GM19467 (cell line): ENCODE measurements at regions not wholly inside any gene's neighbourhood (a gene's known extent, or its start where the extent isn't known, plus 50 kb on each side); places are given as distances from the start of the nearest gene placed in this dataset.

Source experiments
- ATAC-seq: cut with Tn5 transposase; IDR thresholded peaks from one replicate; pipeline ENCODE4 v1.9.1; 2021; ENCODE audit warnings: mild to moderate bottlenecking, moderate library complexity; ENCODE audit not compliant: unreplicated experiment

DNA sequence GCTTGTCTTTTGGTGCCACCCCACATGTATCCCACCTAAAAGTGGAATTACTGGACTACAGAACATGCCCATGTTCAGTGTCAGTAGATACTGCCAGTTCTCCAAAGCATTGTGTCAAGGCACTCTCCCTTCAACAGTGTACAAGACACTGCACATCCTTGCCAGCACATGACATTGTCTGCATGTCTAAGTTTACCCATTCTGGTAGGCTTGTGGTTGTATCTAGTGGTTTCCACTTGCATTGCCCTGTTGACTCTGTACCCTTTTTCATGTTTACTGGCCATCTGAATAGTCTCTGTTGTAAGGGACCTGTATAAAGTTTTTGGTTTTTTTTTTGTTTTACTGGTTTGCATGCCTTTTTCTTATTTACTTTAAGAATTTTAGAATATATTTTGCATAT is 222.4 kb upstream of the CNR1 start:
- ATAC-seq: no peak

DNA sequence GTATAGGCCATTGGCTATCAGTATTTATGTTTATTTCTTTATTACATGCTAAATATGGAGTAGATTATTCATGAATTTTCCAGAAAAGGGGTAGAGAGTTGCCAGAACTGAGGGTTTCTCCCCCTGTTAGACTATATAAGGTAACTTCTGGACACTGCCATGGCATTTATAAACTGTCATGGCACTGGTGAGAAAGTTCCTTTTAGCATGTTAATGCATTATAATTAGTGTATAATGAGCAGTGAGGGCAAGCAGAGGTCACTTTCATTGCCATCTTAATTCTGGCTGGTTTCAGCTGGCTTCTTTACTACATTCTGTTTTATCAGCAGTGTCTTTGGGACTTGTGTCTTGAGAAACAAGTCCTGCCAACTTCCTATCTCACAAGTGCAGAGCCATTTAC is 220.0 kb upstream of the CNR1 start:
- ATAC-seq: no peak

DNA sequence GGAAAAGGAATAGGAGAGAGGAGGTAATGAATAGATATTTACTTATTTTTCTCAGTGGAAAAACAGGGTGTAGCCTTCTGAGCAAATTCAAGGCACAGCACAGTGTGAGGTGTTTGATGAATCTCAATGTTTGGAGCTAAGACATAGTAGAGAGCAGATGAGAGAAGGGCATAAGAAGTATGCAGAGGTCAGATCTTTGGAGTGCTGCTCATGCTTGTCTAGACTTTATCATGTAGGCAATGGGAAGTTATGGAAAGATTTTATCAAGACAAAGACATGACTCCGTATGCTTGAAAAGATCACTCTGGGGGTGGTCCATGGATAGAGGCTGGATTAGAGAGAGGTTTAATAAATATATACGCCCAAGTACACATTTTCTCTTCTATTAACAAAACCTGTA is 217.0 kb upstream of the CNR1 start:
- no peak for ATAC-seq

DNA sequence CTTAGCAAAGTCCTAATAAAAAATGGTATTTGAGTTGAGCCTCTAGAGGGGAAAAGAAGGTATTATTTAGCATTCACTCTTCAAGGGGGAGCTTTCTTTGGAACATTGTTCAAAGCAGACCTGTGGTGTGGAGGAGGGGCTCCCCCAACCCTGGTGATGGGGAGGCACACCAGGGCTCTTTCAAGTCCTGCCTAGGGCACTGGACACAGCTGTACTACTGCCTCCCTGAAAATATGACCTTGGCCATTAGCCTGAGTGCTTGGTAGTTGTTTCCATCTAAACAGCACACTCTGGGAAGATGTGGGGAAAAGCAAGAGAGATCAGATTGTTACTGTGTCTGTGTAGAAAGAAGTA is 215.1 kb upstream of the CNR1 start:
- no peak for ATAC-seq

DNA sequence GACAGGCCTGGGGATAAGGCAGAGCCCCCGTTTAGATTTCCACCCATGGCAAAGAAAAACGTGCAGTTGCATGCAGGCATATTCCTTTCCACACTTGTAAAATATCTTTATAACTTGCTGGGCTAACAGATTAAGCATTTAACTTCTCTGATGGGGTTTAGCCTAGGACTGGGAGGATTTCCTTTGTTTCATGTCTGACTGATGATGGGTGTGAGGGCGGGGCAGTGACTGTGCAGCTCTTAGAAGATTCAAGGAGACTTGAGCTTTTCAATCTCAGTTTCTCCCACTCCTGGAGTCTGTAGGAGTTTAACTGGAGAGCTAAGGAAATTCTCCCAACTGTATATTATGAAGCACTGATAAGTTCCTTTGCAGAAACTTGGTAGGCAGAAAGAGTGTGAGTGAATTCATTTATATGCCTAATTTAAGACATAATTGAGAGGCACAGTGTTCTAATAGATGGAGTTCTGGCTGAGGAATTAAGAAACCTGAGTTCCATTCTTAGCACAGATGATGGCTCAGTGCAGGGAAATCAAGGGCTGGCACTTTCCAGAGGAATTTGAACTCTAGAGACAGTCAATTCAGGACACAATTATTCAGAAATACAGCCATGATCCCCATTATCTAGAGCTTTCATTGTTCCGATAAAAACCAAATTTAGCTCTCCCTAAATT is 214.6 kb upstream of the CNR1 start:
- no peak for ATAC-seq

DNA sequence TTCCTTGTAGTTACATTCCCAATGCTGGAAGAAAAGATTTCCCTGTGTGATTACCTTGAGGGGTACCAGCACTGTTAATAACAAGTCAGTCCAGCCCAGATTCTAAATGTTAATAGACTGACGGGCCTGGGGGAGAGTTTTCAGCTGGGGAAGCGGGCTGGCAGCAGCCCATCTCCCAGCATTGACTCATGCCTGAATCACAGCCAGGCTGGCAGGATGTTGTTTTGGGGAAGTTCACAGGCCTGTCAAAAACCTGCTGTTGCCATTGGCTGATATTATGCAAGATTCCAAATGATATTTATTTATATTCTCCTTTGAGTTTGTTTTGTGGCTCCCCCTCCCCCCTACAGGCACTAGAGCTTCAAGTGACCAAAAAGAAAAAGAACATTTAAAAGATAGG is 213.9 kb upstream of the CNR1 start:
- no peak for ATAC-seq

DNA sequence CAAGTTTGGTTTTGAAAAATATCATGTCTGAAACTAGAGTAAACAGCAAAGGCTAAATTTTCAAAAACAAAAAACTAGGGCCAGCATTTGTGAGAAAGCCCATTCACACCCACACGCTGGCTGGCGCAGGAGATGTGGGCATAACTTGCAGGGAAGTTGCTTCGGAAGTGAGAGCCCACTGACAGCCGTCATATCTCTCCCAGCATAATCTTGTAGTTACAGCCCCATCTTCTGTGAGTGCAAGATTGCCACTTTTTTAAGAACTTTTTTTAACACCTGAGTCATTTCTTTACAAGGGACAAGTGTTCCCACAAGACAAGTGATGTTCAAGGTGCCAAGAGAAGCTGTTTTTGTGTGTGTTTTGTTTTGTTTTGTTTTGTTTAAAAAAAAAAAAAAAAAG is 212.5 kb upstream of the CNR1 start:
- no peak for ATAC-seq

DNA sequence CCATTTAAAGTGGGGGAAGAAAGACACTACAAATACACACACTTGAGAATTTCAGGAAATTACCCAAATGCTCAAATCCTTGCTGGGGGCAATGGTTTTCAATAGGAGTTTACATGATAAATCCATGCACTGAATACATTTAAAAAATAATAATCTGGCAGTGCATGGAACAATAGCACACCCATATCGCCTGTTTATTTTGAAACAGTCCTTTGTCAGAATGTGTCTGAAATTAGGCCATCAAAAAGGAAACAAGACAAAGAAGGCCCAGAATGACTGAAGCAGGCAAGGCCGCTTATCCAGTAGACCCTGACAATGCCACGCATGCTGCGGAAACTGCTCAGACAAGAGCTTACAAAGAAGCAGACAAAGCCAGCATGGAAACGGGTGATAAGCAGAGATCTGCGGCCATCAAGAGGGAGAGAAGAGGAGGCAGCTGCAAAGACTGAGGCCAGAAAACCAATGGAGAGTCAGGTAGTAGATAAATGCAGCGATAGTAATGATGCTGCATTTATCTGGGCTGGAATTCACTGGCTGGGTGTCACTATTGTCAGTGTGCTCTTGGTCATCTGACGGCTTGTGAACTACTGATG is 211.9 kb upstream of the CNR1 start:
- no peak for ATAC-seq

DNA sequence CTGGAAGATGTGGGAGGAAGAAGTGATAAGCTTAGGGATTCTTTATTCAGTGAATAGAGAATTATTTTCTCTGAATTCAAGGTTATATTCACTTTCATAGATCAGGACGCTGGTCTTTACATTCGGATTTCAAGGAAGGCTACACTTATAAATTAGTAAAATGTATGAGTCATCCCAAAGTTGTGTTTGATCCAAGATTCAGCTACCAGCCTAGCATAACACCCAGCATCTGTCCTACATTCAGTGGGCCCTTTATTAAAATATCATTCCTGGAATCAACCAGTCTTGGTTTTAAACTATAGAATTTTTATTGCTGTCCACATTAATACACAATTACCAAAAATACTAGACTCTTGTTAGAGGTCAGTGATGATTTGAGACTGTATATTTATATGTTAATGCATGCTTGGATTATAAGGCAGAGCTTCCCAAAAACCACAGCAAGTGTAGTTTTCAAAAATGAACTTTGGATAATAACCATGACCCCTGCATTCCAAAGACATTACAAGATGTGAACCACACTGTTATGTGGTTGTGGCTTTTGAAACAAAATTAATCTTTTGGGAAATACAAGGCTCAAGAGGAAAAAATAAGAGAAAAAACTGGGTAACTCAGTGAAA is 210.7 kb upstream of the CNR1 start:
- ATAC-seq: no peak

DNA sequence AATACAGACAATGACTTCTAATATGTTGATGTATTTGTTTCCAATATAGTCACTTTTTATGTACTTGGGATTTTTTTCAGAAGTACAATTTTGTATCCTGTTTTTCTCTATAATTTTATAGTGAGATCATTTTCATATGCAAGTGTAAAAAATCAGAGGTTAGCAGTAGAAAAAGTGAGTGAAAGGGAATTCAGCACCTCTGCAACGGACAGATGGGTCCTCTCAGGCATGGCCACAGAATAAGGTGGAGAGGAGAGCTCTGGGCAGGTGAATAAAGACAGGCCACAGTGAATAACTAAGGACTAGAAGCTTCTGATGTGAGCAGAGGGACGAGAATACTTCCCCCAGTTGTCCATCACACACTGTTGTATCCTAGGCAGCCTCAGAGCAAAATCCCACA is 210.1 kb upstream of the CNR1 start:
- no peak for ATAC-seq

DNA sequence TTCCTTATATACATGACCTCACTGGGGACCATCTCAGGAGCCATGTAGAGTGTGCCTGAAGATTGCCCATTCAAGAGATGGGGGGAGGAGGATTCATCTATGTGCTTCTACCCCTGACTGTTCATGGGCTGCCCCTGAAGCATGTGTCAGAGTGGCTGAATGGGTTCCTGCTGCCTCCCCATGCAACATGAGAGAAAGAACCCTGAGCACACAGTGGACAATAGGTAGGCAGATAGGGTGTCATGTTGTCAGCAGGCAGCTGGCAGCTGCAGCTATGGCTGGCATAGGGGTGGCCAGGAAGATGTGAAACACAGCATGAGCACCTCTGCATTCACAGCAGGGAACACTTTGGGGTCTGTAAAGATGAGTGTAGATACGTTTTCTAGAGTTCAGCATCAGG is 208.4 kb upstream of the CNR1 start:
- ATAC-seq: no peak

DNA sequence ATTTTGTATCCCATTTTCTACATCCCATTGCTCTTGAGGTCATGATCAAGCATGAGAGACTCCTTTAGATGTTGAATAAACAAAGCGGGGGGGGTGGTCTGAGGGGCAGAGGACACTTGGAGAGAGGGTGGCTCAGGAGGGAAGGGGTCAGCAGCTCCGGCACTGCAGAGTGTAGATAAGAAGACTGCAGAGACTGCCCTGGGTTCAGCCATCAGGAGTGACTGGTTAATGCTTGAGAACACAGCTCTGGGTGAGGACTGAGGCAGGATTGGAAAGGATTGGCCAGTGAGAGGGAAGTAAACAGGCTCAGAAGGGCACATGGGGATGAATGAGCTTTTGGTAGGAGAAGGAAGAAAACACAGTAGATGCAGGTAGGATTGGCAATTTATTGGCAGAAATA is 205.3 kb upstream of the CNR1 start:
- ATAC-seq: no peak

DNA sequence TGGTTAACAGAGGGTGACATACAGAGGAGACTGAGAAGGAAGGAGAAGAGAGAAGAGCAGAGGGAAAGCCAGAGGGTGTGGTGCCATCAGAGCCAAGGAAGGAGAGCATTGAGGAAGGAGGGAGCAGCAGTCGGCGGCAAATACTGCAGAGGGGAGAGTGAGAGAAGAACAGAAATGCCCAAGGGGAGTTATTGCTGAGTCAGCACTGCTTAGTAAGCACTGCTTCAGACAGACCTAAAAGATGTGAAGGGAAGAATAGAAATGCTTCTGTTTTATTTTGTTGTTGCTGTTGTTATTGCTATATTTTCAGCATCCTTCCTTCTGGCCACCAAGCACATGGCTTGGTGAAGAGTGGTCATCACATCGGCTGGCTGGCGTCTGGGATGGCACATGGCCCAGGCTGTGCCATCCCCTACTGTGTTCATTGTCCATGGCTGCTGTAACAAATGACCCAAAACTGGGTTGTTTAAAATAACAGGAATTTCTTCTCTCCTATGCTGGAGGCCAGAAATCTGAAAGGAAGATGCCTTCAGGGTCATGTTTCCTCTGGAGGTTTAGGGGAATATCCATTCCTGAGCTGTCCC is 204.1 kb upstream of the CNR1 start:
- ATAC-seq: no peak

DNA sequence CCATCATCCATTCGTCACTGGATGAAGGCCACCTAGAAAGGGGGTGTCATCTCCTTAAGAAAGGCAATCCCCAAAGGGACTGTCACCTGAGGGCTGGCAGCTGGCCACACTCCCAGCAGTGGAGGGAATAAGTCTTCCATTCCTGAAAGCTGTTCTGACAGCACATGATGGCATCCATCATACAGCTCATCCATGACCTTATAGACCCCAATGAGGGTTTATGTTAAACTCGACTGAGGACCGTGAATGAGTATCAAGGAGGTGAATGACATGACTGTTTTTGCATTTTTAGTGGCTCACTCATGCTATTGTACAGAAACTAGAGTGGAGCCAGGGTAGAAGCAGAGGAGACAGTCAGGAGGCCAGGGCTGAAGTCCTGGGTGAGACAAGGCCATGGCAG is 203.1 kb upstream of the CNR1 start:
- no peak for ATAC-seq

DNA sequence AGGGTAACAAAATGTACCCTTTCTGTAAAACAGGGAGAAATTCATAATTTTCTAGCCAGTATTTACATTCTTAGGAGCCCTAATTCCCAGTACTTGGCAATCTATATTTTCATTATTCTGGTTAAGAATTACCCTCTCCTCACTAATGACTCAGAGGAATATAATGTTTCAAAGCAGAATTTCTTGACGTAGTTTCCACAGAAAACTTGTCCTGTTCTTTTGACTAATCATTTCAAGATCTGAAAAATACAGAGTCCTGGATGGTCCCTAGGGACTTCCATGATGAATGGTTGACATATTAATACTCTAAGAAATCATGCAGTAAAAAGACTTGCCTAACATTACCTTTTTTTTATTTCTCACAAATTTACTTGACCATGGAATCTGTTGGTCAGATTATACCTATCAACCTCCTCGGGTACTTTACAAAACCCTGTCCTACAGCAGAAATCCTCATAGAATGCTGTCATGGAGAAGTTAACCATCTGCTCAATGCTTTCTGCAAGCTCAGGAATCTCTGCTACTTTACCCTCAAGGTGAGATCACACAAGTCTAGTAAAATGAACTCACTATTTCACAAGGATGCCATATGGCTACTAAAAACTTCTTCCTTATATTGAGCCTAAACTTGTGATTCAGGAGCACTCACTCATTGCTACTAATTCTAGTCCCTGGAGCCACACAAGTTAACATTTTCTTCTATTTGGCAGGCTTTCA is 202.1 kb upstream of the CNR1 start:
- ATAC-seq: no peak

DNA sequence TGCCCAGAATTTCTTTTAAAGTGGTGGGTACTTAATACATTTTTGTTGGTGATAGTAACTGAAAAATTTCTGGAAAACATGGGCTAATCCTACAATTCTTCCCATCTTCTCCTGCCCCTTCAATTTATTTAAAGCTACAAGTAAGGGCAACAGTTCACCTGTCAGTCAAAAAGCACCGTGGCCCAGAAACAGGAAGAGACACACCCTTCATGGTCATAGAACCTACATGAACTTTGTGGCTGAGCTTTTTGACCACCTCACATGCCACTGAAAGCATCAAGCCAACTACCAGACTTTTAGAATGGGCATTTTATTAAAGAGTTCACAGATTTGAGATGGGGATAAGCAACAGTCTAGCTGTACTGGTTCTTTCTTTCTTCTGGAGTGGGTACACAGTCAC is 201.1 kb upstream of the CNR1 start:
- ATAC-seq: no peak

DNA sequence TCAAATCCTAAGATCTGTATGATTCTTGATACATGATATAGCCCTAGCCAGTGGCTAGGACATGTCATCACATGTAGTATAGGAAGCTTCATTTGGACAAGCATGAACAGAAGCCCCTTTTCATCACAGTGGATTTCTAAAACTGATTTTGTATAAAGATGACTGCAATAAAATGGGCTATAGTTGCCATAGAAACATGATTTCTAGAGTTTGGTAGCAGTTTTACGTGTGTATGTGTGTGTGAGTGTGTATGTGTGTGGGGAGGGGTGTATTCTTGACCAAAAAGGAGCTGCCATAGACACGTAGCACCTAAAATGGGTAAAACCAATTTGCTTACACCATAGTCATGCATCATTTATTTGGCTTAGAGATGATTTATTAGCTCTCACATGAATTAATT is 200.5 kb upstream of the CNR1 start:
- ATAC-seq: no peak

DNA sequence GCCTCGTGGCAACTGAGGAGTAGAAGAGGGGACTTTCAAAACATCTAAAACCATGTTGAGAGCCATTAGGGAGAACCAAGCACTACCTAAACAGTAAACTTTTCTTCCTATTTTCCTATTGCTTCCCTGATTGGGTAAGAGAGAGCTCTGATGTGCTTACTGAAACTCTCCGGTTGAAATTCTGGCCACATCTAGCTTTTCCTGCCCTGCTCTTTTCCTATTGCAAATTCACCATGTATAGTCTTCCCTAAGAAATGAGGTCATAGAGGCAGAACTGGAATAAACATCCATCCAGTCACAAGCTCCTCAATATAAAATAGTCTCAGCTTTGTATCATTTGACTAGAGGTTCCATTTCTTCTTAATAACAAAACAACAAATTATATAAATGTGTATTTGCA is 199.5 kb upstream of the CNR1 start:
- no peak for ATAC-seq

DNA sequence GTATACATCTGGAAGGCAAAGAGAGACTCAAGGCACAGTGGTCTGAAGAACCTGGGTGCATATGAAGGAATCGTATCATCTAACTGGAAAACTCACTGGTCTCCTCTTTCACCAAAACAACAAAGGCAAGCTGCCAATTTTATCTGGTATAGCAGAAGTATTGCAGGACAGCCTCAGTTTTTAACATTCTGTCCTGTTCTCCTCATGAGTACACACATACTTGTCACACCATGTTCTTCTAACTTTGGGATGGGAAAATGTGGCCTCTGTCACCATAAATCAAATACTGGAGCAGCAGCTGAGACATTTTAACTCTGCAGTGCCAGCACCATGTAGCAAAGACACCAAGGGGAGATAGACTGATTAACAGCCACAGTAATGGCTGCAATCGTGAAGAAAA is 199.1 kb upstream of the CNR1 start:
- no peak for ATAC-seq

DNA sequence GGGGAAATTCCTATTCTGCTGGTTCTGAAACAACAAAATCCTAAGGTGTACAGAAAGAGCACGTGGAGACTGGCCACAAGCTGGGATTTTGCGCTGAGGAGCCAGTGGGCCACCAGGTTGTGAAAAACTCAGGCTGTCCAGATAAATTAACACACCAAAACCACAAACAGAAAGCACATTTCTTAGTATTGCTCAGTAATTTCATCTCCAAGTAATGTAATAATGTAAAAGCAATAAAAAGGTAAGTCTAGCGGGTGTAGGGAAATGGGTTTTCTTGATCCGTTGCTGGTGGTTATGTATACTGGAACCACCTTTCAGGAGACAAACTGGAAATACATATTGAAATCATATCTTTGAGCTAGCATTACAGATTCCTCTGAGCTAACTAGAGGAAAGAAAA is 195.6 kb upstream of the CNR1 start:
- no peak for ATAC-seq

DNA sequence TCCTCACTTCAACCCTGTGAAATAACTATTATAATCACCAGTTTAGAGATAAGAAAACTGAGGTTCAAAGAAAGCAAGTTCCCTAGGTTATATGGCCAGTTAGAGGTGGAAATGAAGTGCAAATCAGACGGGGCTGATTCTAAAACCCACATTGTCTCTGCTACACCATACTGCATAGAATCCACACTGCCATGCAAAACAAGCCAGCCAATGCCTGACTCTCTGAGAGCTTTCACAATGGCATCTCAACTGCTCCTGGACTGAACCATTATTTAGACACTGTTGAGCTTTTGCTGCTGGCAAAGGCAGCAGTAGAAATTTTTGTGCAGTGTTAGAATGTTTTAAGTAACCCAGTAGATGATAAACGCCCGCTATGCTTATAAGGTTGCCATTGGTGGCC is 195.2 kb upstream of the CNR1 start:
- ATAC-seq: no peak
